Keratinocyte (primary cell): ENCODE measurements at regions not wholly inside any gene's neighbourhood (a gene's known extent, or its start where the extent isn't known, plus 50 kb on each side); places are given as distances from the start of the nearest gene placed in this dataset.

Experiments
- DNase-seq: peaks from one replicate; pipeline ENCODE4 v3.0.0-alpha.2; 2011; ENCODE audit warnings: low read depth, missing footprints, low spot score
- FAIRE-seq: peaks from 2 replicates; lab custom pipeline; 2011; peaks lifted over from hg19 to GRCh38; lab: Jason Lieb, UNC
- H2AFZ ChIP-seq: 2 replicates; pipeline ENCODE4 v1.6.0; 2012; ENCODE audit warnings: low read length, control low read depth, inconsistent platforms; ENCODE audit not compliant: control insufficient read depth
- H3K27ac ChIP-seq: 2 replicates; pipeline ENCODE4 v1.5.1; 2011; ENCODE audit warnings: low read length; ENCODE audit not compliant: control insufficient read depth, insufficient read depth
- H3K27me3 ChIP-seq: 3 replicates; pipeline ENCODE4 v1.6.0; 2011; ENCODE audit warnings: low read length; ENCODE audit not compliant: control insufficient read depth, insufficient read depth; ENCODE audit errors: extremely low read depth
- H3K36me3 ChIP-seq, 2 experiments: 2 replicates in 1 of 2; 3 replicates in 1 of 2; pipeline ENCODE4 v1.5.1; 2011; ENCODE audit warnings: low read length in 2 of 2, mild to moderate bottlenecking in 1 of 2; ENCODE audit not compliant: control insufficient read depth in 2 of 2, insufficient read depth in 2 of 2; ENCODE audit errors: extremely low read depth in 1 of 2
- H3K4me1 ChIP-seq: 3 replicates; pipeline ENCODE4 v1.5.1; 2011; ENCODE audit warnings: low read length; ENCODE audit not compliant: control insufficient read depth, insufficient read depth; ENCODE audit errors: extremely low read depth
- H3K4me2 ChIP-seq: 3 replicates; pipeline ENCODE4 v1.6.0; 2011; ENCODE audit warnings: low read depth, low read length; ENCODE audit not compliant: control insufficient read depth, insufficient read depth; ENCODE audit errors: extremely low read depth
- H3K4me3 ChIP-seq, 3 experiments: fragments of 200-600 bp in 1 of 3; sonication (generic) in 1 of 3; 2 replicates in 2 of 3; 3 replicates in 1 of 3; pipeline ENCODE4 v1.5.1; 2011 to 2016; ENCODE audit warnings: low read length in 3 of 3, mild to moderate bottlenecking in 3 of 3, control low read depth in 2 of 3, inconsistent platforms in 1 of 3, low read depth in 1 of 3, mixed read lengths in 1 of 3, mixed run types in 1 of 3, moderate library complexity in 1 of 3; ENCODE audit not compliant: control insufficient read depth in 2 of 3, insufficient read depth in 2 of 3; ENCODE audit errors: extremely low read depth in 1 of 3
- H3K79me2 ChIP-seq: 2 replicates; pipeline ENCODE4 v1.6.0; 2012; ENCODE audit warnings: low read length; ENCODE audit not compliant: control insufficient read depth, insufficient read depth
- H3K9ac ChIP-seq: 3 replicates; pipeline ENCODE4 v1.6.0; 2011; ENCODE audit warnings: low read length; ENCODE audit not compliant: control insufficient read depth, insufficient read depth; ENCODE audit errors: extremely low read depth
- H3K9me1 ChIP-seq: 3 replicates; pipeline ENCODE4 v1.6.0; 2011; ENCODE audit warnings: low read length; ENCODE audit not compliant: control insufficient read depth, insufficient read depth; ENCODE audit errors: extremely low read depth
- H3K9me3 ChIP-seq: 2 replicates; pipeline ENCODE4 v1.5.1; 2012; ENCODE audit warnings: low read depth, low read length; ENCODE audit not compliant: control insufficient read depth
- H4K20me1 ChIP-seq: 3 replicates; pipeline ENCODE4 v1.6.0; 2011; ENCODE audit warnings: low read length; ENCODE audit not compliant: control insufficient read depth, insufficient read depth; ENCODE audit errors: extremely low read depth
- EZH2 ChIP-seq: IDR thresholded peaks from one replicate; pipeline ENCODE4 v1.6.1; 2012; ENCODE audit warnings: inconsistent platforms, mild to moderate bottlenecking, low read length, moderate library complexity
- dilution Hi-C: fragments of 300-500 bp; cut with MboI; formaldehyde crosslinking; loops from one replicate; pipeline ENCODE4 v1.7.0; 2020; ENCODE audit warnings: low sequenced_read_pairs; ENCODE audit not compliant: extremely low pct_ligation_motif_present
- TF ChIP-seq, protein P1 (sequence below), 3 experiments: IDR thresholded peaks in 1 of 3; conservative IDR thresholded peaks in 1 of 3; optimal IDR thresholded peaks in 1 of 3; 2 replicates in 2 of 3; 3 replicates in 1 of 3; pipeline versions ENCODE3 to v1.5.1; 2011; ENCODE audit warnings: low read length in 3 of 3, mild to moderate bottlenecking in 3 of 3, moderate library complexity in 2 of 3, control low read depth in 1 of 3, inconsistent platforms in 1 of 3; ENCODE audit not compliant: insufficient read depth in 2 of 3; ENCODE audit errors: extremely low read depth in 1 of 3

DNA sequence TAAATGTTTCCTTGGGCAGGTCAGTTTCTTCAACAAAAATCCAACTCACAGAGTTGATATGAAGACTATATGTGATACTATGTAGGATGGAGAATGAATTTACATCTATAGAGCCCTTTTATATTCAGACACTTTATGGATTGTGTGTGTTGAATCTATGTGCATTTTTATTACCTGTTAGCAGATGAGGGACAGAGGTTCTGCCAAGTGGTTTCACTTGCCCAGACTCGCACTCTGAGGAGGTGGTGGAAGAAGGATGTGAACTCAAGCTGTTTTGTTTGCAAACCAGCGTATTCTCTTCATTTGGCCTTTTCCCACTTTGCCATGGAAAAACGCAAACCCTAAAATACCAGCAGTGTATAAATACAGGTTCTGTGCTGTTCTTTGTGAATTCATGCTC is 237.6 kb downstream of the TDRD15 start:
- Histone ChIP-seq H3K79me2 (no peaks in the 10 kb centered on the region), H4K20me1 (no peaks in the 10 kb centered on the region), H3K4me1 (peaks cover 26% of the 10 kb centered on the region), H3K27ac (peak overlapping the region; percentile 44), H3K4me2 (peak overlapping the region; percentile 74), H3K4me3 (peak overlapping the region in 1 of 3 experiments; percentile 39), H3K27me3 (no peaks in the 10 kb centered on the region), H3K9me1 (no peaks in the 10 kb centered on the region), H3K9me3 (no peaks in the 10 kb centered on the region), H3K9ac (no peak overlapping the region), H3K36me3 (no peaks in the 10 kb centered on the region), H2AFZ (peak overlapping the region; percentile 30)
- no peak for TF ChIP-seq EZH2
- TF ChIP-seq, protein P1, sequence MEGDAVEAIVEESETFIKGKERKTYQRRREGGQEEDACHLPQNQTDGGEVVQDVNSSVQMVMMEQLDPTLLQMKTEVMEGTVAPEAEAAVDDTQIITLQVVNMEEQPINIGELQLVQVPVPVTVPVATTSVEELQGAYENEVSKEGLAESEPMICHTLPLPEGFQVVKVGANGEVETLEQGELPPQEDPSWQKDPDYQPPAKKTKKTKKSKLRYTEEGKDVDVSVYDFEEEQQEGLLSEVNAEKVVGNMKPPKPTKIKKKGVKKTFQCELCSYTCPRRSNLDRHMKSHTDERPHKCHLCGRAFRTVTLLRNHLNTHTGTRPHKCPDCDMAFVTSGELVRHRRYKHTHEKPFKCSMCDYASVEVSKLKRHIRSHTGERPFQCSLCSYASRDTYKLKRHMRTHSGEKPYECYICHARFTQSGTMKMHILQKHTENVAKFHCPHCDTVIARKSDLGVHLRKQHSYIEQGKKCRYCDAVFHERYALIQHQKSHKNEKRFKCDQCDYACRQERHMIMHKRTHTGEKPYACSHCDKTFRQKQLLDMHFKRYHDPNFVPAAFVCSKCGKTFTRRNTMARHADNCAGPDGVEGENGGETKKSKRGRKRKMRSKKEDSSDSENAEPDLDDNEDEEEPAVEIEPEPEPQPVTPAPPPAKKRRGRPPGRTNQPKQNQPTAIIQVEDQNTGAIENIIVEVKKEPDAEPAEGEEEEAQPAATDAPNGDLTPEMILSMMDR (optimal IDR thresholded peaks at IDR 0.05 in 1 of 3, IDR thresholded peaks at IDR 0.05 in 1 of 3, conservative IDR thresholded peaks at IDR 0.05 in 1 of 3; ENCODE audit: extremely low read depth in 1 of 3, insufficient read depth in 2 of 3, low read length in 3 of 3) = no peak
- peak; percentile 76 for FAIRE-seq
- no peak for DNase-seq
- dilution Hi-C loops = no loop called here

DNA sequence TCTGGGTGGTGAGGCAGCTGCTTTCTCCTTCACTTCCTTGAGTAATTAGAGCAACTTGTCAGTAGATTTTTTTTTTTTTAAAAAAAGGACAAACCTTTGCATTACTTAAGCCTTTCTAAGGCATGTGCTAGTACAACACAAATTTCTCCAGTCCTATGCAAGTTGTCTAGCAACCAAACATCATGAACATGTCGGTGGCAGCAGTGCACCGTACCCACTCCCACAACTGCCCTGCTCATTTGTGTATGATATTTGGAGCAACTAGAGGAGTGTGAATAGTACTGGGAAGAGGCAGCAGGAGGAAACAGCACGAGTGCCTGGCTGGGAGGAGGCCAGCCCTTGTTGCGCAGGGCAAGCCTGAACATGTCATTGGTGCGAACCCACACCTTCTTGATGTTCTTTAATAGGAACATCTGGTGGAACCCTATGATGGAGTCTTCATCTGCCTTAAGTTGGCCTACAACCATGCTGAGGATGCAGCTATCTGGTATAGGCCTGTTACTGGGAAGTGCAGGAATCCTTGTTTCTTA is 238.3 kb downstream of the TDRD15 start:
- DNase-seq = peak; percentile 19

More for the DNA sequence above, 238.3 kb downstream of the TDRD15 start:
- H3K4me2 ChIP-seq = peak overlapping the region; percentile 74
- no peak for TF ChIP-seq EZH2
- TF ChIP-seq, protein P1 (optimal IDR thresholded peaks at IDR 0.05 in 1 of 3, IDR thresholded peaks at IDR 0.05 in 1 of 3, conservative IDR thresholded peaks at IDR 0.05 in 1 of 3; ENCODE audit: extremely low read depth in 1 of 3, insufficient read depth in 2 of 3, low read length in 3 of 3) = no peak
- H3K9me3 ChIP-seq = no peaks in the 10 kb centered on the region
- no peaks in the 10 kb centered on the region for H3K79me2 ChIP-seq
- peaks cover 22% of the 10 kb centered on the region for H3K4me1 ChIP-seq
- H2AFZ ChIP-seq = no peak overlapping the region
- H3K27me3 ChIP-seq = no peaks in the 10 kb centered on the region
- no peak overlapping the region for H3K27ac ChIP-seq
- H3K36me3 ChIP-seq = no peaks in the 10 kb centered on the region
- peak; percentile 92 for FAIRE-seq
- dilution Hi-C loops = no loop called here
- no peaks in the 10 kb centered on the region for H3K9me1 ChIP-seq
- no peaks in the 10 kb centered on the region for H4K20me1 ChIP-seq
- H3K9ac ChIP-seq = no peak overlapping the region
- no peak overlapping the region for H3K4me3 ChIP-seq
